ENCODE measurements at regions not wholly inside any gene's neighbourhood (a gene's known extent, or its start where the extent isn't known, plus 50 kb on each side); places are given as distances from the start of the nearest gene placed in this dataset.

DNA sequence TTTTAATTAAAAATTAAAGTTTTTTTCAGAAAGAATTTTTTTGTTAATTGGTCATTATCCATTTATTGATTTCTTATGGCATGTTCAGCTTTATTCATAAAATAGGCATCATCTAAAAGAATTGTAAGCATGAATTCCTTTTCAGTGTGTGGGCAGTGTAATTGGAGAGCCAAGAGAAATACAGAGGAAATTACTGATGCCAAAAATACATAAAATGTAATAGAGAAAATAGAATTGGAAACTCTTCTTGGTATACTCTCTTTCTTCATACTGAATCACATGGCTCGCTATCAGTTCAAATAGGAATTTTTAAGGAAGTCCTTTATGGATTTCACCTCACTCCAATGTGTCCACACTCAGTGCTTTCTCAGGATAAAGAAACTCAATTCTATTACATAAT lies 663.6 kb upstream of the NRXN1 start:
- no peak for DNase-seq

DNA sequence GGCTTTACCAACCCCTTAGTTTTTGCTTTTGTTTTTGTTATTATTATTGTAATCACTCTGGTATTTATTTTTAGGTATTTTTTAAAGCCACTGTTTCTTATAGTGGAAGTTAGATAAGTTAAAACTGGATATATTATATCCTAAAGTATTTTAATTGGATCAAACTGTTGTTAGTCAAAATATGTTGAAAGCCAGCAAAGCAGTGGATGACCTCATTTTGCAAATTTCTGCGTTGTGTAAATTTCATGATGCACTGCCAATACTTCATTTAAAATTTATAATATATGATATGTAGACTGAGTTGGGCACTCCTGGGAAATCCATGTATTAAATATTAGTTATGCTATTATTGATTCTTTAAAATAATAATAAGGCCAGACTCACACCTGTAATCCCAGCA lies 661.7 kb upstream of the NRXN1 start:
- no peak for DNase-seq

DNA sequence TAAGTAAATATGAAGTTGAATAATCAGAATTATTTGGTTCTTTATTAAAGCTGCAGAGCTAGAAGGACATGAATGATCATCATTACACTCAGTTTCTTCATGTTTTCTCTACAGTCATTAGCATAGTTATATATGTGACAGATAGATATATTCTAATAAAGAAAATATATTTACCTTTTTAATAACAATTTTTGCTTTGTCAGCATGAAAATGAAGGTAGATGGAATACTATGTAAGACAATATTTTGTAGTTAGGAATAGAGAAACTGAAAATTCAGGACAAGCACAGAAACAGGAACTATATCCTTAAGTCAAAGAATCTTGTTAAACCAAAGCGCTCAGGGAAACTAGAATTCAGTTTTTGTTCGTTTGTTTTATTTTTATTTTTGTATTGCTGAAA lies 649.9 kb upstream of the NRXN1 start:
- no peak for DNase-seq

DNA sequence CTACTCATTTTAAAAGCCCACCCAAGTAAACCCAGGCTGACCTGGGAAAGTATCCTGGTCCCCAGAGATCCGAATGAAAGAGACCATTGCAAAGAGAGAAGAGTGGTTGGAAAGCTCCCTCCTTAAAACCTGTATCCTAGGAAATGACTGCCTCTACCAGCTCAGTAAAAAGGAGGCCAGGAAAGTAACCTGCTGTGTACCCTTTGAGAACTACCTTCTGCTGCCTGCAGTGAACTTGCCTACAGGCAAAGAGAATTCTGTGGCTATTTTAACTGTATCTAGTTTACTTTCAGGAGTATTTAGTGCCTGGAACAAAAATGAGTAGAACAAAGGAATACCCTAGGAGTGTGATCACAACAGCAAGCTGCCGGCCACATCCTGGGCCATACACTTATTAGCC lies 641.7 kb upstream of the NRXN1 start:
- DNase-seq, result no peak

DNA sequence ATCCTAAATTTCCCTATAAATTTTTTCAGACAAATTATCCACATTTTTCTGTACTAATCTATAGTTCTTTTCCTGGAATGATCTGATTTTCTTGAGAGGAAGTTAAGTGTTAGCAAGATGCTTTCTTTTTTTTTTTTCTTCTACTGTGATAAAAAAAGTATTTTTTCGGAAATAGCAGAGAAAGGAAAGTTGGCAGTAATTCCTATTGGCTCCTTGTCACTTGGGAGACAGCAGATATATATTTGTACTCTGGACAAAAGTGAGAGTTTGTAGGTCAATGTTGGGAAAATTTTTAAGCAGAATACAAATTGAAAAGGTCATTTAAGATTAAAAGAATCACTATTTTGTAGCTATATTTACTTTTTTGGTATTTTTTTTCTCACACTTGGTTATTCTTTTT lies 635.7 kb upstream of the NRXN1 start:
- no peak for DNase-seq

DNA sequence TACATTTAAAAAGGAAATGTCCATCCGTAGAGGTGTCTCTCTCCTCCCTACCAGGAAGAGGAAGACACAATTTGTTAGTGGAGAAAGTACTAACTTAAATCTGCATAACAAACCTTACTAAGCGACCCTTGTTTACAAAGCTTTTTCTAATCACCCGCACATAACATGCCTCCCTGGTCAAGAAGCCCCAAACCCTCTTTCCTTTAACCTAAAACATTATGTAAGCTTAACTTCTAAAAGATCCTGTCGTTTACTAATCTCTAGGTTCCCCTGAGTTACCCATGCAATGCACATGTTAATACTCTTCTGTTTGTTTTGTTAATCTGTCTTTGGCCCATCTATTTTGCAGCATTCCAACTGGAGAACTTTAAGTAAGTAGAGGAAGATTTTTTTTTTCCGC lies 630.3 kb upstream of the NRXN1 start:
- no peak for DNase-seq

DNA sequence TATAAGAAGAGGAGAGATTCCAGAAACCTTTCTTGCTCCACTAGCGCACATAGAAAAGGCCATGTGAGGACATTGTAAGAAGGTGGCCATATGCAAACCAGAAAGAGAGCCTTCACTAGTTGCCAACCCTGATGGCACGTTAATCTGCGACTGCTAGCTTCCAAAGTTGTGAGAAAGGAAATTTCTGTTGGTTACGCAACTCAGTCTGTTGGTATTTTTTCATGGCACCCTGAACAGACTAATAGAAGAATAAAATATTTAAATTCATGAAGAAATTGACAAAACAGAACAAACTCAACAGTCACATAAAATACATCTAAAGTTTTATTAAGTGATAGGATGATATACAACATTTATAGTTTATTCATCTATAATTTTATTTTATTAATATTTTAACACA lies 625.9 kb upstream of the NRXN1 start:
- DNase-seq, result no peak

DNA sequence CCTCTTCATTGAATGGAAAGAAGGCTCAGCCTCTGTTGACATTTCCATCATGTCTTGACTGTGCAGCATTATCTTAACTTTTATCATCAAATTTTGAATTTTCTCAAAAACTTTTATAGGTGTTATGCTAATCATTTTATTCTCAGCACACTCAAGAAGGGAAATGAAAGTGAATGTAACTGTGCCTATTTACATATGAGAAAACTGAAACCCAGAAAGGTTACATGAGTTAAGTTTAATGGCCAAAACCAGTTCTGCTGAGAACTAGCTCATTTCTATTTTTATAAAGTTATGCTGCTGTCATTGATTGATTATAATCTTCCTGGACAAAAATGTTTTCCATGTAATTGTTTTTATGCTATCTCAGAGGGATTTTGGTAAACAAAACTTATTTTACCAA lies 618.8 kb upstream of the NRXN1 start:
- DNase-seq, result no peak

DNA sequence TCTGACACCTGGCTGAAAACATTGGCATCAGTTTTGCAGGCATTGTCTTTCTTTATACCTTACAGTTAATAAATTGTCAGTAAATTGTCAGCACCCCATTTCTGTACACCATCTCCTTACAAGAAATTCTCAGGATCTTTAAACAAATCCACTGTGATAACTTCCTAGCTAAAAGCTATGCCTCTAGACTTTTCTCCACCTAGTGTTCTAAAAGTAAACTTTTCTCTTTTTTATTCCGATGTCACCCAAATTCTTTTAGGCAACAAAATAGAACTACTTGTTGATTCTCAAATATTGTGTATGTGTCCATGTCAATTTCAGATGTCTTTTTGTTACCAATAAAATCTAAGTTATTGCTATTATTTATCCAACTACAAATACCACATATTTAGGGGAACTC lies 617.4 kb upstream of the NRXN1 start:
- DNase-seq, result no peak

DNA sequence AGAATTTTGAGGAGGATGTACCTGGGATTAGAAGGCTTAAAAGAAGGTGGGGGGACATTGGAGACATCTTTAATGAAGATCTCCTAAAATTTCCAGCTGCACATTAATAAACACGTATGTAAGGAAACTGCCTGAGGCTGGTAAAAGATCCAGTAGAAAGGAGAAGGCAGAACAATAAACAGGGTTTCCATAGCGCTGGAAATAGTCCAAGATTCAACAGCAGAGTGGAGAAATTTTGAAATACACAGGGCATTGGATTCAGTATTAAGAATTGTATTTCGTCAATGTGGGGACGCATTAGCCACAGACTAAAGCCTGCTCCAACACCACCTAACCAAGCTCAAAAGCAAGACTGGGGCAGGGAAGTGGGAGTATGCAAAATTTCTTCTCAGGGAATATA lies 606.9 kb upstream of the NRXN1 start:
- DNase-seq, result no peak

DNA sequence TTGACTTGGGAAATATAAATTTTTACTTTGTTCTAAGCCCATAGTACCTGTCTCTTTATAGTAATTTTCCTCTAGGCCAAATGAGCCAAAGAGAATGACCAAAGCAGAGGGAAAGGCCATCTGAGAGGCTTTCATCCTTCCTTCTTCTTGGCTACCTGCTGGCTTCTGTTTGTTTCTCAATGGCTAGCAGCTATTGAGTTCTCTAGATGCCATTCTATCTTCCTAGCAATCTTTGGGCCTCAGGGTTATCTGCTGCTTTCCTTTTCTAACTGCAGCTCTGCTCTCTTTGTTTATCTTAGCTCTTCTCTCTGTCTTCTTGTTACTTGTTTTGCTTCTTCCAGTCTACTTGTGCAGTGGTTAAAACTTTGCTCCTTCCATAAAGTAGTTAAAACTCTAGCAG lies 601.1 kb upstream of the NRXN1 start:
- DNase-seq, result no peak

DNA sequence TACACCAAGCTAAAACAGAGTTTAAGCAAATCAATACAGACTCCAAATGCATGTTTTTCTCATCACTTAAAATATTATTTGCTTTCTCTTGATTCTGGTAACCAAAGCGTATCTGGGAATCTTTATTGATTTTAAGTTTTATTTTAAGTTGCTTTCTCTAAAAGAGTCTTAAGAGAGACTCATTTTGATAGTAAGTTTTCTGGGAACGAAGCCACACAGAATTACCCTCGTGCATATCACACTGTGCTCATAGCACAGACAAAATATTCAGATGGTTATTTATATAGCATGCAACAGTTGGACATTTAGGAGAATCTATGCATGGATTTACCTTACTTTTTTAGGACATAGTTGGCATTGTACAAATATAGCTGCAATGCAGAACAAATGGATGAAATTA lies 597.5 kb upstream of the NRXN1 start:
- DNase-seq, result no peak

DNA sequence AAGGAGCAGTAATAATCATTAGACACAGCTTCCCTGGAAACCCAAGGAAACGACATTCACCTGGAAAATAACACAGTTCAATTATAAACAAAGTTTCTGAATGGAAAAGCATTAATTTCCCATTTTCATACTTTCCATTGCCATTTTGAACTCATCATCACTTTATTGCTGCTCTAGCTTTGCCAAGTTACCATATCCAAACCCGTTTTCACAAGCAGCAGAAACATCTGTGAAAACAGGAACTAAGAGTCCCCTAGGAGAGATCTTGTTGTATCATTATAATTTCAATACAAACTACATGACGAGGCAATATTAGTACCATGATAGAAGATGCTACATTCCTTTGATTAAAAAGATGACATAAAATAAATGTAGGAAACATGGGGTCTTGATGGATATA lies 597.0 kb upstream of the NRXN1 start:
- no peak for DNase-seq

DNA sequence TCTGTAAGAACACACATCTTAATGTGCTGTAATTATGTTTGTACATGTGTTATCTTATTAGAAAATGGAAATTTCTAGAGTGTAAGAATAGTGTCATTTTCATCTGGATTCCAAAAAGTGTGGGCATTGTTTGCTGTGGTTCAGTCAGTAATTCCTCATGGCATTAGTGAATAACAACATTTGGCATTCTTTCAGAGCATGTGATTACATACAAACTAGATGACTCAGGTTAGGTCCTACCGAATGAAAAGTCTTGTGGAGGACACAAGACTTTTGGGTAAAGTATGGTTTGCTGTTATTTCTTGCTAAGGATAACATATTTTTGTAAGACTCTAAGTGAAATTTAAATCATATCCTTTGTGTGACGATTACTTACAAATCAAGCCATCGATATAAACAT lies 593.1 kb upstream of the NRXN1 start:
- DNase-seq, result no peak

DNA sequence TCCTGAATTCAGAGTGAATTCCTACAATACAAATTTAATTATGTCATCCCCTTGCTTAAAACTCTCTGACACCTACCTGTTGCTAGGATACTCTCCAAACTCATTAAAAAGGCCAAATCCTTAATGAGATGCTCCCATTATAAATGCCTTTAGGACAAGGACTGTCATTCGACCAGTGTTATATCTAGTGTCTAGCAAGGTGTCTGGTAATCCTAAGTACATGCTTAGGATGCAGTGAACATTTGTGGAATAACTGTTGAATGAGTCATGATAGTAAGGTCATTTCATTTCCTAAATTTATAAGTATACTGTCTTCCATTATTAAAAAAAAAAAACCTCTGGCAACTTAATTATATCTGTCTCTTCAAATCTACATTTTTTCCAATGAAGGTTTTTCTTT lies 588.9 kb upstream of the NRXN1 start:
- DNase-seq, result no peak

DNA sequence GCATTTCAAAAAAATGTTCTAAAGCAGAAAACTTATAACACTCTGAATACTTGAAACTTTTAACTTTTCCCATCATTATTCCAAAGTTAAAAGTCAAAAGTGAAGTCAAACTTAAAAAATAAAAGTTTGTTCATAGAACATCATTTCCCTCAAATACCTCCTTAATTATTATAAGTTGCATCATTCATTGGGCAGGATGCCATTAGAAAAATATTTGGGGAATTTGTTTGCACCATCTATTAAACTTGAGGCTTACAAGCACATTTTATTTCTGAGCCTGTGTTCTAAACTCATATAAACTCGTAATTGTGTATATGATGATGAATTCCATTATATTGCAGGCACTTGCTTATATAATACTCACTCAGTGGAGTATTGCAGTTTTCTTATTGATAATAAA lies 588.0 kb upstream of the NRXN1 start:
- DNase-seq, result no peak

DNA sequence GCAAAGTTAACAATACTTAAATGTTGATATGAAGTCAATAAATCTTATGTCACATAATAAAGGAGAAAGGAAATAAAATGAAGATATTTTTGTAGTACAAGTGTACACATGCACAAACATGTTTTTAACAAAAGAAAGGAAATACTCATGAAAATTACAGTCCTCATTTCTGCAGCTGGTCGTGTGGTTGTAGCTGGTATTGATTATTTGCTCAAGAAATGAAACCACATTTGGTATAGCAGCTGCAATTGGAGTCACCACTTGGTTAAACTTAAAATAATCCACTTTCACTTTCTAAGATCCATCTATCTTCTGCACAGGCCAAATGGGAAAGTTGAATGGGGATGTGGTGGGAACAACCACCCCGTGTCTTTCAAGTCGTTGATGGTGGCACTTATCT lies 580.5 kb upstream of the NRXN1 start:
- DNase-seq, result no peak

DNA sequence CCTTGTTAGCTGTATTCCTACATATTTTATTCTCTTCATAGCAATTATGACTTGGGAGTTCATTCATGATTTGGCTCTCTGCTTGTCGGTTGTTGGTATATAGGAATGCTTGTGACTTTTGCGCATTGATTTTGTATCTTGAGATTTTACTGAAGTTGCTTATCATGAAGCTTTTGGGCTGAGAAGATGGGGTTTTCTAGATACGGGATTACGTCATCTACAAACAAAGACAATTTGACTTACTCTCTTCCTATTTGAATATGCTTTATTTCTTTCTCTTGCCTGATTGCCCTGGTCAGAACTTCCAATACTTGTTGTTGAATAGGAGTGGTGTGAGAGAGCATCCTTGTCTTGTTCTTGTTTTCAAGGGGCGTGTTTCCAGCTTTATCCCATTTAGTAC lies 569.8 kb upstream of the NRXN1 start:
- no peak for DNase-seq

DNA sequence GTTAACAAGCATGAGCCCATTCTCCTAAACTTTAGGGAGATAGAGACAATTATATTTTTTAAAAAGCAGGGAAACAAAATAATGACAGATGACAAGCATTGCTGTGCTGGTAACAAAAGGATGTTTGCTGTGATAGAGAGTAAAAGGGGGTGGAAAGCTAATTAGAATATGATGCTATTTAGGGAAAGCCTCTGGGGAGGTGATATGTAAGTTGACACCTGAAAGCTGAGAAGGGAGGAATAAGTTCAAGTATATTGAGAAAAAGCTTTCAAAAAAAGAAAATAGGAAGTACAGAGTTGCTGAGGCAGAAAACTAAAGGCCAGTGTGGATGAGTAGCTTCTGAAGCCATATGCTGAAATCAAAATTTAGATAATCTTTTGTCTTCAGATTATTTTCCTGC lies 565.2 kb upstream of the NRXN1 start:
- DNase-seq, result no peak

DNA sequence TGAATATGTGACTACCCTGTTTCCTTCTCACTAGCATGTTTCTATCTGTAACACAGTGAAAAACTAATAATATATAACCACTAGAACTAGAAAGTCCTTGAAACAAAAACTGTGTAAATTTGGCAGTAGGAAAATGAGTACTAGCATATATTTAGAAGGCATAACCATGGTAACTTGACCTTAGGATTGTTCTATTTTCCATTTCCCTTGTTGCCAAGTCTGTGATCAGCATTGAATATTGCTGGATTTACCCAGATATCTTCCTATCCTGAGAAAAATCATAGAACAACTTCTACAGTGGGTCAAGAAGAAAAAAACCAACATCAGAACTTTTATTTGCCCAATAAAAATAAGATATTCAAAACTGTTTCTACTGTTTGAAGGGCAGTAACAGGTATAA lies 563.9 kb upstream of the NRXN1 start:
- no peak for DNase-seq

DNA sequence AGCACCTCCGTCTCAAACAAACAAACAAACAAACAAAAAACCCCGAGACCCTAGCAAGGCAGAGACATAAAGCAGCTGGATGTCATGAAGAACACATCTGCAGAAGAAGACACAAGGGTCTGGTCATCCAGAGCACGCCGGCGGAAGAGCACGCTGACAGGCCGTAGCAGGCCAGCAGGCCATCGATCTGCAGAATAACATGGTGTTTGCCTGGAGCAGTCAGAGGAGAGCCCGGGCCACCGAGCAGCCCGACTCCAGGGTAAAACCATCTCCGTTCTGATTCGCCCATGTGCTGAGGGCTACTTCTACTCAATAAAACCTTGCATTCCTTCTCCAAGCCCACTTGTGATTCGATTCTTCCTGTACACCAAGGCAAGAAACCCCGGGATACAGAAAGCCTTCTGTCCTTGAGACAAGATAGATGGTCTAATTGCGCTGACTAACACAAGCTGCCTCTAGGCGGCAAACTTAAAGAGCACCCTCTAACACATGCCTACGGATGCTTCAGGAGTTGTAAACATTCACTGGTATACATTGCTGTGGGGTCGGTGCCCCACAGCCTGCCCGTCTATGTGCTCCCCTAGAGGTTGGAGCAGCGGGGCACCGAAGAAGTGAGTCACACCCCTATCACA lies 549.8 kb upstream of the NRXN1 start:
- no peak for DNase-seq

DNA sequence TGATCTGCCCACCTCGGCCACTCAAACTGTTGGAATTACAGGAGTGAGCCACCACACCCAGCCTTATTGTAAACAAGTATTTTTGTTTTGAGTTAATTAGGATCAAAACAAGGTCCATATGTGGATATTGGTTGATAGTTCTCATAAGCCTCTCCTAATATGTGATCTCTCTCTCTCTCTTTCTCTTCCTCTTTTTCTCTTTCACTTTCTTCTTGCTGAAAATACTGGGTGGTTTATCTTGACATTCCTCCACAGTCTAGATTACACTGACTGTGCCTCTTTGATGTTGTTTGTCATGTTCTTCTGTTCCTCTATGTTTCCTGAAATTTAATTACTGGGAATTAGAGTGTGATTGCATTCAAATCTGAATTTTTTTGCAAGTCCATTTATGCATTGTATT lies 547.5 kb upstream of the NRXN1 start:
- no peak for DNase-seq

DNA sequence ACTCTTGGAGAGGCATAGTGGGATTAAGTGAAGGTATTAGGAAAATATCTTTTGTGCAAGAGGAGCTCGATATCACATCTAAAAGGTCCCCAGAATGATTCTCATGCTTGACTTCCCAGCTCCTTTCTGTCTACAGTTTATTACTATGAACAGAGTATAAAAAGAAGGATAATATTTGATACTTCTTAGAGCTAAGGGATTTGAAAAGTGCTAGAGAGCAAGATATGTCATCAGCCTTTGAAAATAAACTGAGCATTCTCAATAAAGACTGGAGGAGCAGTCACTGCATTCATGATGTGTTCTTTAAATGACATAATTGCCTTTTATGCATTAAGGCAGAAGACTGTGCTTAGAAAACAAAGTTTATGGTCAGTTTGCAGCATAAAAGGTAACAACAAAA lies 543.2 kb upstream of the NRXN1 start:
- DNase-seq, result no peak

DNA sequence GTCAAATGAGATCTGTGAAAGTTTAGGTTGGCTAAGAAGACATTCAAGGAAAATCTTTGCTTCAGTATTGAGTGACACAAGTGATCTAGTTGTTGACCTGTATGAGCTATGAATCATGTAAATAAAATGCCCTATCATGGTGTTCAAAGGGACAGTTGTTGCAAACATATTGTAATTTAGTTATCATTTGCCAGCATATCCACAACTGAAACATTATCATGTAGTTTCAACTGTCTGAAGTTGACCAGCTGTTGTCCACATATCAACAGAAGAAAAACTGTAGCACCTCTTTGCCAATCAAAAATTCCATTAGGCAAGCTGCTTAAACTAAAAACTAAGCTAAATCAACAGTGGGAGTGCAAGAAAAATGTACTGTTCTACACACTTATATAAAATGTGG lies 527.1 kb upstream of the NRXN1 start:
- DNase-seq, result no peak

DNA sequence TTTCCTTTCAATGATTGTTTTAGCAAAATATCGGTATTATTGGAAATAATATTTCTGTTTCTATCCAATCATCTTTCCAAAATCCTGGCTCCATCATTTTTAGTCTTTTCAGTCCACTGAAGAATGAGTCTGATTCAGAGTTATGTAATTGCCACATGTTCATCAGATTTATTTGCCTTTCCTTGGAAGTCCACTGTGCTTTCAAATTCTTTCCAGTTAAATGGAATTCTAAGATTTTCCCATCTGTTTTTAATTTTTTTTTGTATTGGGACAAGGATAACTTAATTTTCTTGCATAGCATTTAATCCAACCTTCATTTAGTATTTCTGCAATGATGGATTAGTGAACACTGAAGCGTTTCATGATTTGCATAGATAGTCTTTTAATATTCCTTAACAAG lies 521.5 kb upstream of the NRXN1 start:
- DNase-seq, result no peak

DNA sequence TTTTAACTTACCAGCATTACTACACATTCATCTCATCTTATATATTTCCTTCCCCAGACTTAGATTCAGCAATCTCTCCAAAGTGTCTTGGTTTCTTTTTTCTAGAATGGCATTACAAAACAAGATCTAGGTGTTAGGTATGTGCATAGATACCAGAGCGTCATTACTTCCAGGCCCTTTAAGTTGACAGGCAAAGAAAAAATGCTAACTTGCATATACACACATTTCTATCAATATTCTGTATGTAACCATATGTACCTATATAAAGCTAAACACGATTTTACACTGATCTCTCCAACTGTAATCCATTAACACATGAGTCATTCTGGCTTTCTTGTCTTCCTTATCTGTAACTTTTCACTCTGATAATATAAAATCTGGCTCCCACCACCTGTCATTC lies 503.8 kb upstream of the NRXN1 start:
- DNase-seq, result no peak
